T-helper 1 cell treated with Interleukin-12 subunit alpha and Interleukin-12 subunit beta and Interleukin-4 antibody, amounts not matched to agents 30 ng/mL and 1 ng/mL, for 36 hours (primary cell): ENCODE measurements at regions not wholly inside any gene's neighbourhood (a gene's known extent, or its start where the extent isn't known, plus 50 kb on each side); places are given as distances from the start of the nearest gene placed in this dataset.
"Not testable (repeated sequence)": the region's sequence is repeated elsewhere in the genome, so short reads cannot be mapped to it uniquely, and the experiment has no call there.

ENCODE experiments used
- intact Hi-C: fragments of 100-400 bp; cut with micrococcal nuclease; formaldehyde crosslinking; loops from one replicate; pipeline ENCODE4 v1.15.1; 2024

DNA sequence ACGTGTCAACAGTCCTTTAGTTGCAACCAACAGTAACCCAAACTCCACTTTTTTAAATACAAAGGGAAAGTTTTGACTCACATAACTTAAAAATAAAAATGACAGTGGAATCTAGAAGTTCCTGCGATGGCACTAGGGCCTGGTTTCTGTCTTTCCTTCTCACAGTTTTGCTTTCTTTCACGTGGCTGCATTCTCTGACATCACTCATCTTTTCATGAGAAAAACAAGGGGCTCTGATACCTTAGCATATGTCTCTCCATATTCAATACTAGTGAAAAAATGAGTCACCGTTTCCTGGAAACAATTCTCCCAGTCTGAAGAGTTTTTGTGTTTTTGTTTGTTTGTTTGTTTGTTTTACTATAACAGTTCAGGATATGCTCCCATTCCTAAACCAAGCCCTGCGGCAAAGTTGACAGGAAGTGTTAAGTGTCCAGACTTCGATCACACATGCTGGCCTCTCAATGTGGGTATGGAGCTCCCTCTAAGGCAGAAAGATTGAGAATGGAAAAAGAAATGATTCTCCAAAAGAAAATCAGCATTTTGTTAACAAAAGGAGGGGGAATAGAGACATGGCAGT lies 483.3 kb downstream of the TTLL7 start:
- intact Hi-C loops = loop anchor here (1.0 kb wide), 2 partner anchors 7 to 14 kb away; no protein-coding TSS in a partner anchor

GRCh38 chr1:83512373-83513193 lies 486.3 kb downstream of the TTLL7 start:
- intact Hi-C loops = no loop called here

DNA sequence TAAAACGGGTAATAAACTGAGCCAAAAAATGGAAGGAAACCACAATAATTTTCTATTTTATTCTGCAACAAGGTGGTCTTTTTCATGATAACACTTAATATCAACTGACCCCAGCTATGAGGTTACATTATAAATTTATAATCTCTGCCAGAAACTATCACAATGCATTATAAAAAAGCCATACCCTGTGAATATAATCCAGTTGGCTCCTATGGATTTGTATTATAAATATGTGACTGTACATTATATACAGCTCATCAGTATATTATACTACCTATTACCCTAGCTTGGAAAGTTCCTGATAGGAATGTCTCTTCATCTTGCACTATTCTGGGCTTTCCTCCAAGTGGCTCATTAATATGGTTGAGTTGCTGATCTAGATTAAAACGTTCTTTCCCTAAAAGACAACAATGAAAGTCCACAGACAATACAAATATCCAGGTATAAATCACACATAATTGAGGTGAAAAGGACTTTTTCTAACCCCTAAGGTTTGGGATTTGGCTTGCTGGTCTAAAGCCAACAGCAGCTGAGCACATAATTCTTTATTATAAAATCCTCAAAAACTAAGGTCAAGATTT lies 487.7 kb downstream of the TTLL7 start:
- intact Hi-C loops = no loop called here

DNA sequence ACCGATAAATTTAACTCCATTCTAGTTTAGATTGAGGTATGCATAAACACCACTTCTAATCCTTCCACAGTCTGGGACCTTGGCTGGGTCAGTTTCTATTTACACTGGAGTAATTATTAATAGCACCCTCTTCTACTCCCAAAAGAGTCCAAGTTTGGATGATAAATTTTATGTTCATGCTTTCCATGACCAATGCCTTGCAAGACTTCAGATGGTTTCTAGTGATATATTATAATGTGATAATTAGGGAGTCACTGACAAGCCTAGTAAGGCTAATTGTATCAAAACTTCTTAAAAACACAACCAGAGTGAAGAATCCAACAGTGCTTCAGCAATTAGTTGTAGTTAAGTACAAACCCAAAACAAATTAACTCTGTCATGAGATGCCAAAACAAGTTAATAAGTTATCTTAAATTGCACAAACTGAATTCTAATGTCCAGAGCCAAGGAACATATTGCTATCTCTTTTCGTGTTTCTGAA lies 489.6 kb downstream of the TTLL7 start:
- intact Hi-C loops = loop anchor here (2.0 to 10.0 kb wide), 8 partner anchors 19 to 1768 kb away; partner anchors contain the start of genes BCL10, CTBS, GNG5 and MCOLN3

DNA sequence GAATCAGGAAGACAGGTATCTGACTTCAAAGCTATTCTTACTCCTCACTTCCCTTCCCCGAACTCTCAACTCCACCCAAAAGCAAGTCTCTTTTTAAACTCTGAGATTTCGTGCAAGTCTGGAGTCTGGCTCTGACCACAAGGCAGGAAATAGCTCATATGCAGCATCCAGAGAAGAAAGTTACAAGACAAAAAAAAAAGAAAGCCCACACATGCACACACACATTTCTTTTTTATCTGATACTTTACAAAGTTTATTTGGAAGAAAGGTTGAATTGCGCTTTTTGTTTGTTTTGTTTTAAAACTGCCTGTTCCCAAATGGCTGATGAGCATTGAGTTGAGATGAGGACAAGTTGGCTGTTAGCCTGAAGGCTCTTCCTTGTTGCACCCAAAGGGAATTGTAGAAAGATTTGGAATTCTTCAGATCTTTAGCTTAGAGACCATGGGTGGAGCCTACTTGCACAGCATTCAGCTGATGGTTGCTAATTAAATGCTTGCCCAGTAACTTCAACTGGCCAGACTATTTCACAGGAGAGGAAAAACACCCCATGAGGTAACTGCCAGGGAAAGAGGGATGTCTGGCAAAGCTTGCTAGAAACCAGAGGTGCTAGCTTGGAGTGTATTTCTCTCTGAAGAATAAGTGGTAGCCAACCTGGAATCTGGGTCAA lies 490.3 kb downstream of the TTLL7 start:
- intact Hi-C loops = loop anchor here (1.0 to 10.0 kb wide), 10 partner anchors 8 to 1769 kb away; partner anchors contain the start of genes BCL10, CTBS, GNG5 and MCOLN3

GRCh38 chr1:83505148-83505547 lies 493.8 kb downstream of the TTLL7 start:
- intact Hi-C loops = loop anchor here (5.0 to 10.0 kb wide), 7 partner anchors 350 to 1772 kb away; partner anchors contain the start of genes BCL10, CTBS, GNG5 and MCOLN3

GRCh38 chr1:83503153-83503552 lies 495.8 kb downstream of the TTLL7 start:
- intact Hi-C loops = loop anchor here (10.0 kb wide), 5 partner anchors 352 to 1542 kb away; partner anchors contain the start of genes CTBS, GNG5, MCOLN3 and SPATA1

DNA sequence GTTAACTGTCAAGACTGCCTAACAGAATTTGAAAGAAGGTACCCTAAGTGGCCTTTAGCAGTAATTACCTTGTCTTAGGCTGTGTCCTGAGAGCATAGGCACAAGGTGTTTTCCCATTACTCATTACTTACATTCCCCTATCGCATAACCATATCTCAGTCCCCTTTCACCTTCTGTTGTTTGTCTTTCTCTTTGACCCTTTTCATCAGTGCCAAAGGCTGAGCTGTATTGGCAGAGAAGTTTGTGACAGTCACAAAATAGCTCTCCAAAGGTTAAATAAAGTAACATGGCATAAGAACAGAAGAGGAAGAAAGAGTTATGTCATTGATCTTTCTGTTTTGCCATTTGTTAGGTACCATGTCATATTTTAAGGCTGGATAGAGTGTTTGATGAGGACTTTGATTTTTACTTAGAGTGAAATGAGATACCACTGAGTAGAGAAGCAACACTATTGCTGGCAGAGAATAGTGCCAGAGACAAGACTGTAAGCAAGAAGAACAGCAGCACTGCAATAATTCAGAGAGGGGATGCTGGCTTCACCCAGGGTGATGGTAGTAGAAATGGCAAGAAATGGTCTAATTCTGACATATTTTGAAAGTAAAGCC lies 497.8 kb downstream of the TTLL7 start:
- intact Hi-C loops = loop anchor here (1.0 to 10.0 kb wide), 8 partner anchors 7 to 1544 kb away; partner anchors contain the start of genes CTBS, GNG5, MCOLN3 and SPATA1

GRCh38 chr1:83500531-83500930 lies 498.4 kb downstream of the TTLL7 start:
- intact Hi-C loops = loop anchor here (1.0 to 10.0 kb wide), 7 partner anchors 8 to 1544 kb away; partner anchors contain the start of genes CTBS, GNG5, MCOLN3 and SPATA1

GRCh38 chr1:83499998-83500397 lies 498.9 kb downstream of the TTLL7 start:
- intact Hi-C loops = loop anchor here (1.0 to 10.0 kb wide), 8 partner anchors 8 to 1545 kb away; partner anchors contain the start of genes CTBS, GNG5, MCOLN3 and SPATA1

- intact Hi-C loops = loop anchor here (10.0 kb wide), 1 partner anchor 1357 kb away; no protein-coding TSS in a partner anchor
Observed at GRCh38 chr1:83497563-83497962, 501.4 kb downstream of the TTLL7 start.

DNA sequence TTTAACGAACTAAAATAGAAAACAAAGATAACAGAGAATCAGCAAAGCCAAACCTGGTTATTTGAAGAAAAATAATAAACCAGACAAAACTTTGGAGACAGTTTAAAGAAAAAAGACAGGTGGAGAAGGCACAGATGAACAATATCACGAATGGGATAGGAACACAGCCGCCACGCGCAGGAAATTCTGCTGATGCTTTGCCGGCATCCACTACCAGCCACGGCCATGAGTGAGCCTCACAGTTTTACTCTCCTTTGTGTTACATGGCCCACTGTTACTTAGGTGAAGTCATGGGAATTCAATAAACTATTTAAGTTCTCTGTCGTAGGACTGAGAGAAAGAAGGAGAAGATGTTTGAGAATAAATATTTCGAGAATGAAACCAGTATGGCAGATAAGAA lies 503.4 kb downstream of the TTLL7 start:
- intact Hi-C loops = loop anchor here (10.0 kb wide), 1 partner anchor 1359 kb away; no protein-coding TSS in a partner anchor

DNA sequence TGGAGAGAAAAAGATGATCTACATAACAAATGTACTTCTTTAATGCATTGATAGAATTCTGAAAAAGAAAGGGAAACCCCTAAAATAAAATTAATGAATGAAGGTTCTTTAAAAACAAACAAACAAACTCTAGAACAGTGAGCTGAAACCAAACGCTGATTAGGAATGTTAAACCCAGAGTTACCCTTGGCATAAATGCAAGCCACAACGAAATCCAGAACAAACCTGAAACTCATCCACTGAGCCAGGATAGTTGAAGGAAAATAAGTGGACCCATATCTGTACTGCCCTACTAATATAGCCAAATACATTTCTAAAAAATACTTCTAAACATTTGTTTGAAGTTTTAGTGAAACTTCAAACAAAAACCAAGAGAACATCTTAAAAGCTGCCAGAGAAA lies 505.3 kb downstream of the TTLL7 start:
- intact Hi-C loops = loop anchor here (10.0 kb wide), 1 partner anchor 1361 kb away; no protein-coding TSS in a partner anchor

GRCh38 chr1:83491930-83492329 lies 507.0 kb downstream of the TTLL7 start:
- intact Hi-C loops = loop anchor here (1.0 to 10.0 kb wide), 3 partner anchors 8 to 1363 kb away; no protein-coding TSS in a partner anchor

- intact Hi-C loops = loop anchor here (1.0 to 10.0 kb wide), 3 partner anchors 9 to 1364 kb away; no protein-coding TSS in a partner anchor
Observed at GRCh38 chr1:83490988-83491387, 507.9 kb downstream of the TTLL7 start.

- intact Hi-C loops = not testable (repeated sequence)
Observed at GRCh38 chr1:83488105-83488504, 510.8 kb downstream of the TTLL7 start.

GRCh38 chr1:83487460-83487859 lies 511.5 kb downstream of the TTLL7 start:
- intact Hi-C loops = not testable (repeated sequence)

GRCh38 chr1:83485314-83486019 lies 513.5 kb downstream of the TTLL7 start:
- intact Hi-C loops = not testable (repeated sequence)

GRCh38 chr1:83481284-83481683 lies 517.6 kb downstream of the TTLL7 start:
- intact Hi-C loops = not testable (repeated sequence)
